Adrenal gland (tissue), 5 donors: ENCODE measurements at regions not wholly inside any gene's neighbourhood (a gene's known extent, or its start where the extent isn't known, plus 50 kb on each side); places are given as distances from the start of the nearest gene placed in this dataset.

Experiments used
- CTCF ChIP-seq, 6 experiments: fragments of 450-650 bp in 4 of 6; fragments of 200-600 bp in 2 of 6; sonication (generic) in 1 of 6; IDR thresholded peaks; 1 replicate in 5 of 6; 2 replicates in 1 of 6; pipeline versions ENCODE4 v1.5.1 to v1.8.0; 2016 to 2021; ENCODE audit warnings: antibody characterized with exemption in 6 of 6, mild to moderate bottlenecking in 2 of 6, moderate library complexity in 1 of 6
- POLR2A ChIP-seq, 2 donors: fragments of 450-650 bp; IDR thresholded peaks; one replicate each; pipeline ENCODE4 v1.6.1; 2017; ENCODE audit warnings: antibody characterized with exemption in 2 of 2, mild to moderate bottlenecking in 2 of 2, moderate library complexity in 1 of 2
- donor health status: DM: no; HTN: no; CAD: no.

- TF ChIP-seq CTCF (IDR thresholded peaks at IDR 0.05), result no peak
- no peak for TF ChIP-seq POLR2A (IDR thresholded peaks at IDR 0.05)
Measured at GRCh38 chr6:93013054-93013453, 406.3 kb downstream of the EPHA7 start.
